MV-4-11 (cell line): ENCODE measurements at regions not wholly inside any gene's neighbourhood (a gene's known extent, or its start where the extent isn't known, plus 50 kb on each side); places are given as distances from the start of the nearest gene placed in this dataset.

Experiments used
- DNase-seq: peaks from one replicate; lab custom pipeline; 2025; lab: John Stamatoyannopoulos, UW

DNA sequence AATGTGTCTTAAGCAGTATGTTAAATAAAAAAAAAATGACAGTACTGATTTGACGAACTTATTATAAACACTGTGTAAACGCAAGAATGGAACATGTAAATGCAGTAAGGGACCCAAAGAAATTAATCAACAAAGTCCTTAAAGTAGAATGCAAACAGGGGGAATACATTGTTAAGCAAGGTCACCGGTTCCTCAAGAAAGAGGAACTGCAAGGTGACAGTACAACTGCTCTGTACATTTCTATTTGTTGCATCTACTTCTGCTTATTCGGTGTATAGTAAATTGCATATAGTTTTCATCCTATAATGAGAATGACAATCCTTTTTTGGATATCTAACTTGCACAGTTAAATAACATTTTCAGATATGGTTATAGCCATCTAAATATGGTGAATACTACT lies 387.0 kb upstream of the SEMA3D start:
- peak; percentile 57 for DNase-seq

DNA sequence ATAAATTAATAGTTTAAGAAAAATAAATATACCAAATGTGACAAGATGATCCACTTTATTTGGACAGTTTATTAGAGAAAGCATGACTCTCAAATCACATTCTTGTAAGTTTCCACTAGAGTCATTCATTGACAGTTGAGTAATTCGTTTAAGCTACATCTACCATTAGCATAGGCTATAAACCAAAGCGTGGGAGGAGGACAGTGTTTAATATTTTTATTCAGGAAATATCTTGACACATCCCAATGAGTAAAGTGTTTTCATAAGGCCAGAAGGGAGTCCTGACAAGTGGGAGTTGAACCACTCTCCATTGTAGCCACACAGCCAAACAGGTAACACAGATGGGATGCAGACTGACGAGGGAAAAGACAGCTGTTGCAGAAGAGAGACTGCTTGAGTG lies 386.5 kb upstream of the SEMA3D start:
- DNase-seq, result no peak

DNA sequence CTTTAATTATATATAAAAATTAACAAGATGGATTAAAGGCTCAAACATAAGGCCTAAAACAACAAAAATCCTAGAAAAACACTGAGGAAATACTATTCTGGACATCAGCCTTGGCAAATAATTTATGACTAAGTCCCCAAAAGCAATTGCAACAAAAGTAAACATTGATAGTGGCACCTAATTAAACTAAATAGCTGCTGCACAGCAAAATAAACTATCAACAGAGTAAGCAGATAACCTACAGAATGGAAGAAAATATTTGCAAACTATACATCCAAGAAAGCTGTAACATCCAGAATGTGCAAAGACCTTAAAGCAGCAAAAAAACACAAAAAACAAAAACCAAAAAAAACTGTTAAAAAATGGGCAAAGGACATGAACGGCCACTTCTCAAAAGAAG lies 384.0 kb upstream of the SEMA3D start:
- DNase-seq, result no peak

- DNase-seq, result peak; percentile 47
Observed at GRCh38 chr7:85567983-85568382, 381.1 kb upstream of the SEMA3D start.

DNA sequence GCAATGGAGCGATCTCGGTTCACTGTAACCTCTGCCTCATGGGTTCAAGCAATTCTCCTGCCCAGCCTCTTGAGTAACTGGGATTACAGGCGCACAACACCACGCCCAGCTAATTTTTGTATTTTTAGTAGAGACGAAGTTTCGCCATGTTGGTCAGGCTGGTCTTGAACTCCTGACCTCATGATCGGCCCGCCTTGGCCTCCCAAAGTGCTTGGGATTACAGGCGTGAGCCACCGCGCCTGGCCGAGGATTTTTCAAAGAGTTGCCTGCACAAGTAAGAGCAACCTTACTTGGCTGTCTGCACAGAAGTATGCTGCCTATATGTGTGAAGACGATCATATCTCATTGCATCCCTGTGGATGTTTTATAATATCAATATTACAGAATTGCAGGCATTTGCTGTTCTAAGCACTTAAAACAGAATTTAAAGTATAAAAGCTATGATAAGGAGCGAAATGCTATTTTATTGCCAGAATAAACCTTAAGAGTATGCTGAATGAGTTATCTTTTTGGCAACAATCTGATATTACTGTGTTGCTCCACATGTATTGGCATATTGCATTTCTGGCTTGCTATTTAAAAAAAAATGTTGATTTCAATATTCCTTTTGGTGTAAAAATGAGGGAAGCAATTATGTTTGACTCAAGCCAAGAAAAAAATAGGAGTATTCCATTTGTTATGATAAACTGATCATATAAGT lies 379.4 kb upstream of the SEMA3D start:
- DNase-seq, result no peak

DNA sequence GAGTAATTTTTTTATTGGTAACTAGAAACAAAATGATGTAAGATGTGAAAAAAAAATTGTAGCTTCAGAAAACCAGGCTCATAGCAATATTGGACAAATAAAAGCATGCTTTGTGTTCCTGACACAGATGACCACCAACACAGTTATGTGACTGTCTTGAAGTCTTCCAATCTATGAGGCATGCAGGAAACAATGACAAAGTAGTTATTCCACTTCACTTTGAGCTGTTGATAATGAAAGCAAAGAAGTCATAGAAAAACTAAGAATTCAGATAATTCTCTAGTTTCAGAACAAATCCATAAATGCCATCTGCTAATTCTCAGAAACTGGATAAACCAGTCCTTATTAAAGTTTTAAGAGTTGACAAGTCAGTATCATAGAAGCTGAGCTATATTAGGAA lies 378.4 kb upstream of the SEMA3D start:
- DNase-seq, result no peak

GRCh38 chr7:85564861-85565260 lies 378.0 kb upstream of the SEMA3D start:
- DNase-seq, result no peak

GRCh38 chr7:85561706-85562105 lies 374.9 kb upstream of the SEMA3D start:
- no peak for DNase-seq

GRCh38 chr7:85554236-85555178 lies 367.7 kb upstream of the SEMA3D start:
- peak; percentile 59 for DNase-seq

DNA sequence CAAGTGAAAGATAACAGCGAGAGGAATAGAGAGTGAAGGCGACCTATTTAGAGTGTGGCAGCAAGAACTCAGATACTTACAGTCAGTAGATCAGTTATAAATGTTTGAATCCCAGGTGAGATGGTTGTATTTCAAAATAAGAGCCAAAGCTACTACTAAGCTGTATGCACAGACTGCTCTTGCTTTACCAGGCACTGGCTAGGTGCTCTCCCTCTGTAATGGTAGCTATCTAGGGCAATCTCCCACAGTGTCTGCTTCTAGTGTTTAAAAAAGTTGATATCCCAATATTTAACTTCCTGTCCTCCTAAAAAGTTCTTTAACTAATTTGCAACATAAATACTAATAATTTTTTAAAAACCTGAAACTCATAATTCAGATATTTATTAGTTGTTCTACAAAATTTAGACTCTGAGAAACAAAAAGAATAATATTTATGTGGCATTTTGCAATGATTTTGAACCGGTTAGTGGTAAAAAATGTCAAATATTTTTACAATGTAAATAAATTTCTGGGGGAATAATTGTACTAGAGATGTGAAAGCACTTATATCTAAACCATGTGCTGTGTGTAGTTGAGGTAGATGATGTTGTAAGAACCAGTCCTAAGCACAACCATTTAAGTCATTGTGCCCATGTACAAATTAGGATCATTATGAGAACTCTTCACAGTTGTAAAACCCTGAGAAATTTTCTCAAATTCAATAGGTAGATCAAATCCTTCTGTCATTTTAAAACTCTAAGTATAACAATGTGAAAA lies 349.3 kb upstream of the SEMA3D start:
- no peak for DNase-seq

GRCh38 chr7:85529831-85530230 lies 343.0 kb upstream of the SEMA3D start:
- no peak for DNase-seq

DNA sequence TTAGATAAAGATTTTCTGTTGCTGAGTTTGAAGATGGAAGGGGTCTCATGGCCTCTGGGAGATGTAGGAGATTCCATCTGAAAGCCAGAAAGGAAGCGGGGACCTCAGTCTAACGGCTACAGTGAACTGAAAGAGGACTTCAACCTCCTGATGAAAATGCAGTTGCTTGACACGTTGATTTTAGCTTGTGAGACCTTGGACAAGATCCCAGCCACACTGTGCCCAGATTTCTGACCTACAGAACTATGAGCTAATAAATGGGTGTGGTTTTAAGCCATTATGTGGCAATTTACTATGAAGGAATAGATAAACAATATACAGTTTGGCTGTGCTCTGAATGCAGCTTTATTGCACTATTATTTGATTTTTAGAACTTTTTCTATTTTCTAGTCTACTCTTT lies 342.3 kb upstream of the SEMA3D start:
- DNase-seq, result no peak

- DNase-seq, result no peak
Observed at GRCh38 chr7:85528581-85528980, 341.7 kb upstream of the SEMA3D start.

DNA sequence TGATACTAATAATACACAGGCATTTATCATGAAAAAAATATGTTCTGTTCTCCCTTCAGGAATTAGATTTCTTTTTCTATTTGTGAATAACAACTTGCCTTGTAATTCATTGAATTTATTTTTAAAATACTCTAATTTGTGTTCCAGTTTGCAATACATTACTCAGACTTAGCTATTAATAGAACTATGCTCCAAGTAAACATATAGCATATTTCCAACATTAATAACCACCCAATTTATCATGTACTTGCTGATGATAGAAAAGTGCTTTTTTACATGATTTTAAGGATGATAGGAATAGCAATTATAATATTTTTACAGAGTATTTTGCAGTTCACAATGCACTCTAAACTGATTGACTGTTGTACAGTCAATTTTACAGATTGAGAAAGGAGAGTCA lies 338.8 kb upstream of the SEMA3D start:
- no peak for DNase-seq

DNA sequence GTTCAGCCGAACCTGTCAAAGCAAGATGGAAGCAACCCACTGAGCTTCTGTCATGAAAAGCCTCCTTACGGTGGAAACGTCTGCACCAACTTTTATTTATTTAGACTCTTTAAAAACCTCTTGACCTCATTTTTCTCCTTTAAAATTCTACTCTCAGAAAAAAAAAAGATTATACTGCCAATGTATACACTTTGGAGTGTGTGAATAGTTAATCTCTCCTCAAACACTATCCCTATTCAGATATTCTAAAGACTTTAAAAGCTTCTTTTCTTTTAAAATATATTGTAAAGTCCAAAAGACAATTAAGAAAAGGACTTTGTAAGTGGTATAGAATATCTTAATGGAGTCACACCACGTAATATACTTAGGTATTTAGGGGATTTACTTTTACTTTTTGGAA lies 335.2 kb upstream of the SEMA3D start:
- no peak for DNase-seq

- DNase-seq, result no peak
Observed at GRCh38 chr7:85521108-85521694, 334.3 kb upstream of the SEMA3D start.

DNA sequence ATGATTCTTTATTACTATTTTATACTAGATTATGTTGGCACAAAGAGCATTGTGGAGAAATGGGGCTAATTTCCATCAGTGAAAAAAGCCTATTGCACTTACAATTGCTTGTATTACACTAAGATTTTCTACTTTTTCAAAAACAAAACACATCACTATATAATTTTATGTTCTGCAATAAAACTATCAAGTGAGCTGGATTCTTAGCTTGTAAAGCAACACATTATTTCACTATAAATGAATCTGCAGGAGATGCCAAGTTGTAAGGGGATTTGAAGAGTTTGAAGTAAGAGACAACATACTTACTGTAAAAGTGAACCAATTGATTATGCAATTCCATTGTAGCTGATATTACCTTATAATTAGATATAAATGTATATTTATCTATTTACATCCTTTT lies 333.3 kb upstream of the SEMA3D start:
- DNase-seq, result no peak

DNA sequence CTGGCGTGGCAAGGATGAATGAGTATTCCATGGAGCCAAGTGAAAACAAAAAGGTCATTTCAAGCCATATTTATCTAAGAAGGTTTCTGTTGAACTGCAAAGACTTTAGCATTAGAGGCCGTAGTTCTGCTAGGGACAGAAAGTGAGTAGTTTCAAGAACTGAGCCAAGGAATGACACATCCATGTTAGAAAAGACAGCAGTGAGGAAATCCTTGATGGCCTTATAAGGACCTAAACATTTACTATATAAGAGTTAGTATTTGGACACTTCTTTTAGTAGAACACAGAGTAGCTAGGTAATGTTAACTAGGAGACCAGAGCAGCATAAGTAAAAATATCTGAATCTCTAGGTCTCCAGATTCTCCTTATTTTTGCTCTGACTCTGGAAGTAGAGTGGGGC lies 329.8 kb upstream of the SEMA3D start:
- DNase-seq, result no peak

DNA sequence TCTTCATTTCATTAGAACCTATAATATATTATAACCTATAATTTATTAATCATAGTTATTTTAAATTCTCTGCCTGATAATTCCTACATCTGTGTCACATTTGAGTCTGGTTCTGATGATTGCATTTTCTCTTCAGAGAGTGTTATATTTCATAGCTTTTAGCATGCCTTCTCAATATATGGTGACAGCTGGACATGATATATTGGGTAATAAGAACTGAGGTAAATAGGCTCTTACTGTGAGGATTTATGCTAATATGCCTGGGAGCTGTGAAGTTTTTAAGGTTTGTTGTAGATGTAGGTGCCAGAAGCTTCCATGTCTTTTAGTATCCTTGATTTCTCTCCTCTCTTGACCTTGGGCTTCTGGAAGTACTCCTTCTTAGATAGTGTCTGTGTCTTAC lies 325.9 kb upstream of the SEMA3D start:
- DNase-seq, result no peak

DNA sequence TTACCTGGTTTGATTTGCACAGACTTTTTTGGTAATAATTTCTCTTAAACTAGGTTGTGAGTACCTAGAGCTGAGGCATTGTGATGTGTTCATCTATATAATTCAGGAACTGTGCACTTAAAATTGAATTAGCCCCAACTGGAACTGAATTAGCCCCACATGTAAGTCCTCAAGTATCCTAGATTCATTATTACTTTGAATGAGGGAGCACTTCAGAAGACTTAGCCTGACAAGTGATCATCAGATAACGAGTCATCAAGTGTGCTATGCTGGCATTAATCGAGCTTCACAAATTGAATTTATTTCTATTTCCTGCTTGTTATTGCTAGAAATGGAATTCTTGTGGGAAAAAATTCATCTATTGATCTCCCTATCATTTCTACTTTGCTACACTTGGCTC lies 323.4 kb upstream of the SEMA3D start:
- no peak for DNase-seq

DNA sequence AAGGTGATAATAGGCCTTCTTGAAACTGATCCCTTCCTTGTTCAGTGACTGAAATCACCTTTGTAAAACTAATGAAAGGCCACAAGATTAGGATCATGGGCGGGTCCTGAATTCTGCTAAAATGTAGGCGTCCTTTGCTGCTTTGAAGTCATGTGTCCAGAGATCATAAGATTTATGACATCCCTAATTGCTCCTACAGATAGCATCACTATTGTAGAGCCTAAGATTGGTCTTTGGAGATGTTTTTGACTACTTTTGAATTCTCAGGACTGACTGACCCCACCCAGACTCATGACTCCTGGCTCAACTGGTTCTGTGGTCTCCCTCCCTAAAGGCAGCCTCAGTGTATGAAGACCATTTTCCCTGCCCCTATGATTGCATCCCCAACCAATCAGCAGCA lies 322.6 kb upstream of the SEMA3D start:
- no peak for DNase-seq

GRCh38 chr7:85508642-85509410 lies 322.0 kb upstream of the SEMA3D start:
- DNase-seq, result no peak
